ENCODE measurements at regions not wholly inside any gene's neighbourhood (a gene's known extent, or its start where the extent isn't known, plus 50 kb on each side); places are given as distances from the start of the nearest gene placed in this dataset.

- no peak for TF ChIP-seq CTCF (IDR thresholded peaks at IDR 0.05)
- Histone ChIP-seq H3K4me1 (no peaks in the 10 kb centered on the region), H3K36me3 (no peaks in the 10 kb centered on the region), H3K27me3 (no peaks in the 10 kb centered on the region), H3K9me3 (no peaks in the 10 kb centered on the region), H3K9ac (ENCODE audit: low read depth in 2 of 2, low read length in 2 of 2) (no peak overlapping the region), H3K4me3 (no peak overlapping the region), H3K27ac (no peak overlapping the region)
- no peak for DNase-seq
- intact Hi-C loops (cut with DNase I) = no loop called here
These were observed 229.5 kb downstream of the ERMARD start for GRCh38 chr6:169980826-169981450.

- no peaks in the 10 kb centered on the region for H3K9me3 ChIP-seq
- H3K4me3 ChIP-seq = no peak overlapping the region
- H3K9ac ChIP-seq (ENCODE audit: low read depth in 2 of 2, low read length in 2 of 2) = no peak overlapping the region
- no peak overlapping the region for H3K27ac ChIP-seq
- no peak for TF ChIP-seq CTCF (IDR thresholded peaks at IDR 0.05)
- no peaks in the 10 kb centered on the region for H3K36me3 ChIP-seq
- intact Hi-C loops (cut with DNase I) = no loop called here
- H3K27me3 ChIP-seq = no peaks in the 10 kb centered on the region
- H3K4me1 ChIP-seq = no peaks in the 10 kb centered on the region
- no peak for DNase-seq
These were observed 228.5 kb downstream of the ERMARD start for GRCh38 chr6:169979873-169980432.

GRCh38 chr6:169978615-169979161, 227.3 kb downstream of the ERMARD start:
- H3K27me3 ChIP-seq = no peaks in the 10 kb centered on the region
- no peaks in the 10 kb centered on the region for H3K4me1 ChIP-seq
- intact Hi-C loops (cut with DNase I) = no loop called here
- H3K36me3 ChIP-seq = no peaks in the 10 kb centered on the region
- H3K4me3 ChIP-seq = no peak overlapping the region
- no peak for TF ChIP-seq CTCF (IDR thresholded peaks at IDR 0.05)
- H3K9ac ChIP-seq (ENCODE audit: low read depth in 2 of 2, low read length in 2 of 2) = no peak overlapping the region
- no peak for DNase-seq
- H3K27ac ChIP-seq = no peak overlapping the region
- no peaks in the 10 kb centered on the region for H3K9me3 ChIP-seq

- no peak overlapping the region for H3K4me3 ChIP-seq
- TF ChIP-seq CTCF (IDR thresholded peaks at IDR 0.05) = no peak
- no peaks in the 10 kb centered on the region for H3K27me3 ChIP-seq
- DNase-seq = no peak
- H3K4me1 ChIP-seq = no peaks in the 10 kb centered on the region
- no peak overlapping the region for H3K27ac ChIP-seq
- H3K36me3 ChIP-seq = no peaks in the 10 kb centered on the region
- no peaks in the 10 kb centered on the region for H3K9me3 ChIP-seq
- H3K9ac ChIP-seq (ENCODE audit: low read depth in 2 of 2, low read length in 2 of 2) = no peak overlapping the region
- intact Hi-C loops (cut with DNase I) = no loop called here
These were observed 226.2 kb downstream of the ERMARD start for GRCh38 chr6:169977434-169978265.

DNA sequence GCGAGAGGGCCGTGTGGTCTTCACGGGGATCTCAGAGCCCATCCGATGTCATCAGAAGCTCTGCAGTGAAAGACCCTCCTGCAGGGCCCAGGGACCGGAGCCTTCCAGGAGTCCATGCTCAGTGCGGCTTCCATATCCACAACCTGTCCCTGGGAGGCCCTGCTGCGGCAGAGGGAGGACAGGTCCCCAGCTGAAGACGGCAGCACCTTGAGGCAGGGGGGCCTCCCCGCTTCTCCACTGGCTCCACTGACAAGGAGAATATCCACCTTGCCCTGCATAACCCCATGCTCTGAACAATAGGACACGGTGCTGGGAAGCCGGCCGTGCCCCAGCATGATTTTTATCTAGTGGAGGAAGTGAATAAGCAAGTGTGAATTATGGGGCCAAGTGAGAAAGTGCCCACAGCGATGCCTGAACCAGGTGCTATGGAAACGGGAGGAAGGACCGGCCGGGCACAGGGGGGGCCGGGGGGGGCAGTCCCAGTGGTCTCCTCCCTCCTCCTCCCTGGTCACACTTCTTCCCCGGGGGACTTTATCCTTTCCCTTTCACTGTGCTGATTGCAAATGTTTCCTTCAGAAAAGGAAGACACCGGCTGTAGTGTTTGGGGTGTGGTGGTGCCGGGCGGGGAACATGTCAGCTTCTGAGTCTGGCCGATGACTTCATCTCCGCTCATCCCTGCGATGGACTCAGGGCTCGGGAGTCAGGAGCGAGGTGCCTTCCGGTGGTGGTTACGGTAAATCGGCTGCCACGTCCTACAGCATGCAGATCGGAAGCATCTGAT, 225.1 kb downstream of the ERMARD start:
- Histone ChIP-seq H3K4me1 (no peaks in the 10 kb centered on the region), H3K4me3 (no peak overlapping the region), H3K27ac (no peak overlapping the region), H3K9me3 (no peaks in the 10 kb centered on the region), H3K9ac (ENCODE audit: low read depth in 2 of 2, low read length in 2 of 2) (no peak overlapping the region), H3K27me3 (no peaks in the 10 kb centered on the region), H3K36me3 (no peaks in the 10 kb centered on the region)
- intact Hi-C loops (cut with DNase I) = no loop called here
- TF ChIP-seq CTCF (IDR thresholded peaks at IDR 0.05) = no peak
- DNase-seq = no peak

Data from colonic mucosa (tissue), 4 donors.